ENCODE measurements at regions not wholly inside any gene's neighbourhood (a gene's known extent, or its start where the extent isn't known, plus 50 kb on each side); places are given as distances from the start of the nearest gene placed in this dataset.

DNA sequence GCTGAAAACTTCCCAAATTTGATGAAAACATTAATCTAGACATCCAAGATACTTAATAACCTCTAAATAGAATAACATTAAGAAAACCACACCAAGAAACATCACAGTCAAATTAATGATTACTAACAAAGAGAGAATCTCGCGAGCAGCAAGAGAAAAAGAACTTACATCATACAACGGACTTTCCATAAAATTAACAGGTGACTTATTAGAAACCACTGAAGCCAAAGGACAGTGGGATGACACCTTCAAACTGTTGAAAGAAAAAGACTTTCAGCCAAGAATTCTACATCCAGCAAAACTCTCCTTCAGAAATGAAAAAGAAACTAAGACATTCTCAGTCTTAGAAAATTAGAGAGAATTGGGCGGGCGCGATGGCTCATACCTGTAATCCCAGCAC is 232.0 kb downstream of the SNCA start:
- no peak overlapping the region for H3K4me3 ChIP-seq
- TF ChIP-seq POLR2AphosphoS5 (IDR thresholded peaks at IDR 0.05), result no peak
- TF ChIP-seq CTCF (IDR thresholded peaks at IDR 0.05 in 8 of 11, conservative IDR thresholded peaks at IDR 0.05 in 3 of 11), result no peak
- no peak for TF ChIP-seq POLR2A (IDR thresholded peaks at IDR 0.05)
- no peaks in the 10 kb centered on the region for H3K4me1 ChIP-seq
- no peak for DNase-seq
- intact Hi-C loops (cut with DNase I; ENCODE audit: low total_unique reads), result no loop called here
- WGBS, 5 donors, result 89 to 98% (median 93%) methylated on average over 6 of the region's 6 CpGs
- no peak overlapping the region for H3K27ac ChIP-seq
- H3K9me3 ChIP-seq, result peaks cover 0 to 4% (median 0%) of the 10 kb centered on the region in 8 donors
- no peaks in the 10 kb centered on the region for H3K36me3 ChIP-seq
- no peaks in the 10 kb centered on the region for H3K27me3 ChIP-seq (replicated peaks in 1 of 7)

DNA sequence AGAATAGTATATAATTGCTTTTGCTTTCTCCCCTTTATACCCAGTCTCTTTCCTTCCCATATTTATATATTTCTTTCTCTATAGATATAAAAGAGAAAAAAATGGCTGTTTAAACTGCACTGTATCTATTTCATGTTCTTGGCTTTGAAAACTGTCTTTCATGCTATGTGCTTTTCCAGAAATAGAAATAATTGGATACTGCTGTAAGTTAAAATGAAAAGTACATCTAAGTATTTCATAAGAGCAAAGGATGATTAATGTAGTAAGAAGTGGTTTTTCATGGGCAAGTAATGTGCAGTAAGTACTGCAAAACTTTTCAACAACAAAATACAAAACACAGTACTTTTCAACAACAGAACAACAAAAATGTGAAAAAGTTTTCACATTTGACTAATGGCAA is 237.9 kb downstream of the SNCA start:
- H3K4me1 ChIP-seq, result no peaks in the 10 kb centered on the region
- H3K9me3 ChIP-seq, result no peaks in the 10 kb centered on the region
- no peaks in the 10 kb centered on the region for H3K27me3 ChIP-seq (replicated peaks in 1 of 7)
- H3K36me3 ChIP-seq, result no peaks in the 10 kb centered on the region
- TF ChIP-seq POLR2A (IDR thresholded peaks at IDR 0.05) (no peak), CTCF (IDR thresholded peaks at IDR 0.05 in 8 of 11, conservative IDR thresholded peaks at IDR 0.05 in 3 of 11) (no peak), POLR2AphosphoS5 (IDR thresholded peaks at IDR 0.05) (no peak)
- no peak for DNase-seq
- H3K27ac ChIP-seq, result no peak overlapping the region
- intact Hi-C loops (cut with DNase I; ENCODE audit: low total_unique reads), result no loop called here
- no peak overlapping the region for H3K4me3 ChIP-seq

DNA sequence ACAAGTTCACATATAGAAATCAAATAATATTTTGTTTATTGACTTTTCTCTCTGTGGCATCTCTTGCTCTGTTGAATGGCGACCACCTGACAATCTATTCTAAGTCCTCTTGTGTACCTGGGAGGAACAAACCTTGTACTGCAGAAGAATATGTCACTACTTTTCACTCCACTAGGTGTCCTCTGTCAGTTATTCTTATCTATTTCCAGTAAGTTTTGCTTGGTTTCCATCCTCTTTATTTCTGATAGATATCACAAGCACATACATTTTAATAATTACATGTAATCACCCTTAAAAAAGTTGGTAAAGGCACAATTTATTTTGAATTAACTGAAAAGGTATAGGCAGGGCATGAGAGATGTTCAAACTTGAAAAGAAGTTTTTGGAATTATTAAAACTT is 238.4 kb downstream of the SNCA start:
- 75 to 89% (median 76%) methylated on average over 1 of the region's 1 CpG for WGBS, 5 donors
- Histone ChIP-seq H3K27ac (no peak overlapping the region), H3K4me3 (no peak overlapping the region), H3K9me3 (no peaks in the 10 kb centered on the region), H3K36me3 (no peaks in the 10 kb centered on the region), H3K4me1 (no peaks in the 10 kb centered on the region), H3K27me3 (replicated peaks in 1 of 7) (no peaks in the 10 kb centered on the region)
- TF ChIP-seq POLR2AphosphoS5 (IDR thresholded peaks at IDR 0.05) (no peak), POLR2A (IDR thresholded peaks at IDR 0.05) (no peak), CTCF (IDR thresholded peaks at IDR 0.05 in 8 of 11, conservative IDR thresholded peaks at IDR 0.05 in 3 of 11) (no peak)
- intact Hi-C loops (cut with DNase I; ENCODE audit: low total_unique reads), result no loop called here
- no peak for DNase-seq

- Histone ChIP-seq H3K4me1 (no peaks in the 10 kb centered on the region), H3K27me3 (replicated peaks in 1 of 7) (no peaks in the 10 kb centered on the region), H3K36me3 (no peaks in the 10 kb centered on the region), H3K9me3 (no peaks in the 10 kb centered on the region), H3K27ac (no peak overlapping the region), H3K4me3 (no peak overlapping the region)
- no peak for DNase-seq
- WGBS, 5 donors, result 87 to 92% (median 87%) methylated on average over 6 of the region's 6 CpGs
- TF ChIP-seq CTCF (IDR thresholded peaks at IDR 0.05 in 8 of 11, conservative IDR thresholded peaks at IDR 0.05 in 3 of 11) (no peak), POLR2A (IDR thresholded peaks at IDR 0.05) (no peak), POLR2AphosphoS5 (IDR thresholded peaks at IDR 0.05) (no peak)
- intact Hi-C loops (cut with DNase I; ENCODE audit: low total_unique reads), result no loop called here
These were observed 241.7 kb downstream of the SNCA start for GRCh38 chr4:89595125-89595789.
